ENCODE measurements at regions not wholly inside any gene's neighbourhood (a gene's known extent, or its start where the extent isn't known, plus 50 kb on each side); places are given as distances from the start of the nearest gene placed in this dataset.
A peak's percentile ranks its signal among the peaks of the same experiment; 100 is the strongest.
"Not testable (repeated sequence)": the region's sequence is repeated elsewhere in the genome, so short reads cannot be mapped to it uniquely, and the experiment has no call there.

- H2AFZ ChIP-seq (ENCODE audit: low read length): not testable (repeated sequence)
Observed at GRCh38 chr7:76130661-76131060, 71.0 kb upstream of the SRRM3 start.

DNA sequence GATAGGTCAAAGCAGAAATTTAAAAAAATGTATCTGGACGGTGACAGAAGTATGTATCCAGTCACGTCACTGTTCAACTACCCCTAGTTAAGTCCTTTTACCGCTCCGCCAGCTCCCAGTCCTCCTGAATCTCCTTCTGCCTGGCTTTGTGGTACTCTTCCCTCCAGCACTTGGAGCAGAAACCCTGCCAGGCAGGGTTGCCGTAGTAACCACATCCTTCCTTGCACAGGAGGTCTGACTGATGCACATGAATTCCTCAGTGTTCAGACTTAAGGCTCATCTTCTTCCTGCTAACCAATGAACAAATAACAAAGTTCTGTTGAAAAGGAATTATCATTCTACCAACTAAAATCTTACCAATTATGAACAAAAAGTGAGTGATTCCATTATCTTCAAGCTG, 69.8 kb upstream of the SRRM3 start:
- H4K20me1 ChIP-seq (ENCODE audit: control insufficient read depth, extremely low read depth, insufficient read depth, low read length); H3K27me3 ChIP-seq (ENCODE audit: control insufficient read depth, insufficient read depth, low read length); H3K4me1 ChIP-seq (ENCODE audit: control insufficient read depth, extremely low read depth, insufficient read depth, low read length); DNase-seq (ENCODE audit: low read depth in 2 of 2); H3K9me3 ChIP-seq (ENCODE audit: control insufficient read depth, insufficient read depth, low read depth, low read length); H3K79me2 ChIP-seq (ENCODE audit: control insufficient read depth, insufficient read depth, low read length); H3K36me3 ChIP-seq (ENCODE audit: control insufficient read depth, insufficient read depth, low read length); H2AFZ ChIP-seq (ENCODE audit: low read length); H3K4me2 ChIP-seq (ENCODE audit: extremely low read depth, insufficient read depth, low read length); H3K4me3 ChIP-seq (replicated peaks in 1 of 4; ENCODE audit: control extremely low read depth in 1 of 4, insufficient read depth in 1 of 4, low read depth in 3 of 4, low read length in 4 of 4); H3K27ac ChIP-seq (ENCODE audit: insufficient read depth, low read length); H3K9ac ChIP-seq (ENCODE audit: insufficient read depth, low read length): not testable (repeated sequence)

More at GRCh38 chr7:76130661-76131060, 71.0 kb upstream of the SRRM3 start:
- H3K27ac ChIP-seq (ENCODE audit: insufficient read depth, low read length); H4K20me1 ChIP-seq (ENCODE audit: control insufficient read depth, extremely low read depth, insufficient read depth, low read length); H3K4me2 ChIP-seq (ENCODE audit: extremely low read depth, insufficient read depth, low read length); H3K36me3 ChIP-seq (ENCODE audit: control insufficient read depth, insufficient read depth, low read length); H3K4me1 ChIP-seq (ENCODE audit: control insufficient read depth, extremely low read depth, insufficient read depth, low read length); H3K9me3 ChIP-seq (ENCODE audit: control insufficient read depth, insufficient read depth, low read depth, low read length); H3K79me2 ChIP-seq (ENCODE audit: control insufficient read depth, insufficient read depth, low read length); H3K27me3 ChIP-seq (ENCODE audit: control insufficient read depth, insufficient read depth, low read length); H3K4me3 ChIP-seq (replicated peaks in 1 of 4; ENCODE audit: control extremely low read depth in 1 of 4, insufficient read depth in 1 of 4, low read depth in 3 of 4, low read length in 4 of 4); H3K9ac ChIP-seq (ENCODE audit: insufficient read depth, low read length): not testable (repeated sequence)
- peak; percentile 51 to 57 for TF ChIP-seq CTCF (conservative IDR thresholded peaks at IDR 0.05 in 1 of 2, IDR thresholded peaks at IDR 0.05 in 1 of 2; ENCODE audit: low read depth in 1 of 2, low read length in 2 of 2)
- DNase-seq (ENCODE audit: low read depth in 2 of 2): peak; percentile 42 to 71

GRCh38 chr7:76133164-76133775, 68.4 kb upstream of the SRRM3 start:
- no peak overlapping the region for H3K27ac ChIP-seq (ENCODE audit: insufficient read depth, low read length)
- H3K27me3 ChIP-seq (ENCODE audit: control insufficient read depth, insufficient read depth, low read length): peaks cover 1% of the 10 kb centered on the region
- TF ChIP-seq CTCF (conservative IDR thresholded peaks at IDR 0.05 in 1 of 2, IDR thresholded peaks at IDR 0.05 in 1 of 2; ENCODE audit: low read depth in 1 of 2, low read length in 2 of 2) (no peak), EZH2 (IDR thresholded peaks at IDR 0.05; ENCODE audit: low read length, missing control alignments) (no peak)
- H3K4me3 ChIP-seq (replicated peaks in 1 of 4; ENCODE audit: control extremely low read depth in 1 of 4, insufficient read depth in 1 of 4, low read depth in 3 of 4, low read length in 4 of 4): no peak overlapping the region
- no peak overlapping the region for H3K4me2 ChIP-seq (ENCODE audit: extremely low read depth, insufficient read depth, low read length)
- no peaks in the 10 kb centered on the region for H4K20me1 ChIP-seq (ENCODE audit: control insufficient read depth, extremely low read depth, insufficient read depth, low read length)
- H3K9me3 ChIP-seq (ENCODE audit: control insufficient read depth, insufficient read depth, low read depth, low read length): no peaks in the 10 kb centered on the region
- no peak overlapping the region for H3K9ac ChIP-seq (ENCODE audit: insufficient read depth, low read length)
- H3K36me3 ChIP-seq (ENCODE audit: control insufficient read depth, insufficient read depth, low read length): no peaks in the 10 kb centered on the region
- DNase-seq (ENCODE audit: low read depth in 2 of 2): no peak
- no peaks in the 10 kb centered on the region for H3K79me2 ChIP-seq (ENCODE audit: control insufficient read depth, insufficient read depth, low read length)
- H3K4me1 ChIP-seq (ENCODE audit: control insufficient read depth, extremely low read depth, insufficient read depth, low read length): no peaks in the 10 kb centered on the region
- H2AFZ ChIP-seq (ENCODE audit: low read length): no peak overlapping the region

All from fibroblast of lung (primary cell).